ENCODE measurements at regions not wholly inside any gene's neighbourhood (a gene's known extent, or its start where the extent isn't known, plus 50 kb on each side); places are given as distances from the start of the nearest gene placed in this dataset.

GRCh38 chr13:90068658-90069057, 1278.8 kb upstream of the MIR17HG start:
- no peak for DNase-seq (ENCODE audit: low read depth, low spot score)
- Histone ChIP-seq H3K9ac (ENCODE audit: insufficient read length) (no peak overlapping the region), H3K4me3 (no peak overlapping the region), H3K27ac (no peak overlapping the region), H3K36me3 (ENCODE audit: insufficient read depth, low read length) (no peaks in the 10 kb centered on the region), H3K9me3 (ENCODE audit: low read depth, low read length) (no peaks in the 10 kb centered on the region)
- no peak for TF ChIP-seq EZH2 (IDR thresholded peaks at IDR 0.05)
- TF ChIP-seq POLR2AphosphoS5 (IDR thresholded peaks at IDR 0.05; ENCODE audit: borderline replicate concordance, low read depth, low read length): no peak
- no peak for TF ChIP-seq FOXP2 (optimal IDR thresholded peaks at IDR 0.05; ENCODE audit: control extremely low read depth, extremely low read length, insufficient read depth)

- H3K9me3 ChIP-seq (ENCODE audit: low read depth, low read length): no peaks in the 10 kb centered on the region
- H3K27ac ChIP-seq: no peak overlapping the region
- no peak overlapping the region for H3K4me3 ChIP-seq
- H3K9ac ChIP-seq (ENCODE audit: insufficient read length): no peak overlapping the region
- TF ChIP-seq POLR2AphosphoS5 (IDR thresholded peaks at IDR 0.05; ENCODE audit: borderline replicate concordance, low read depth, low read length): no peak
- no peak for TF ChIP-seq FOXP2 (optimal IDR thresholded peaks at IDR 0.05; ENCODE audit: control extremely low read depth, extremely low read length, insufficient read depth)
- TF ChIP-seq EZH2 (IDR thresholded peaks at IDR 0.05): no peak
- no peak for DNase-seq (ENCODE audit: low read depth, low spot score)
- no peaks in the 10 kb centered on the region for H3K36me3 ChIP-seq (ENCODE audit: insufficient read depth, low read length)
Measured at GRCh38 chr13:90070362-90070761, 1277.1 kb upstream of the MIR17HG start.

GRCh38 chr13:90070837-90071525, 1276.5 kb upstream of the MIR17HG start:
- TF ChIP-seq FOXP2 (optimal IDR thresholded peaks at IDR 0.05; ENCODE audit: control extremely low read depth, extremely low read length, insufficient read depth) (no peak), EZH2 (IDR thresholded peaks at IDR 0.05) (no peak), POLR2AphosphoS5 (IDR thresholded peaks at IDR 0.05; ENCODE audit: borderline replicate concordance, low read depth, low read length) (no peak)
- Histone ChIP-seq H3K9me3 (ENCODE audit: low read depth, low read length) (no peaks in the 10 kb centered on the region), H3K27ac (no peak overlapping the region), H3K4me3 (no peak overlapping the region), H3K9ac (ENCODE audit: insufficient read length) (no peak overlapping the region), H3K36me3 (ENCODE audit: insufficient read depth, low read length) (no peaks in the 10 kb centered on the region)
- no peak for DNase-seq (ENCODE audit: low read depth, low spot score)

- Histone ChIP-seq H3K27ac (no peak overlapping the region), H3K36me3 (ENCODE audit: insufficient read depth, low read length) (no peaks in the 10 kb centered on the region), H3K9ac (ENCODE audit: insufficient read length) (no peak overlapping the region), H3K9me3 (ENCODE audit: low read depth, low read length) (no peaks in the 10 kb centered on the region; the same call in 1 of the 2 replicates), H3K4me3 (no peak overlapping the region)
- no peak for DNase-seq (ENCODE audit: low read depth, low spot score)
- no peak for TF ChIP-seq EZH2 (IDR thresholded peaks at IDR 0.05)
- no peak for TF ChIP-seq POLR2AphosphoS5 (IDR thresholded peaks at IDR 0.05; ENCODE audit: borderline replicate concordance, low read depth, low read length)
- no peak for TF ChIP-seq FOXP2 (optimal IDR thresholded peaks at IDR 0.05; ENCODE audit: control extremely low read depth, extremely low read length, insufficient read depth)
Measured at GRCh38 chr13:90084684-90085290, 1262.7 kb upstream of the MIR17HG start.

- Histone ChIP-seq H3K4me3 (no peak overlapping the region), H3K36me3 (ENCODE audit: insufficient read depth, low read length) (no peaks in the 10 kb centered on the region), H3K27ac (no peak overlapping the region)
Measured at GRCh38 chr13:90089051-90089450, 1258.4 kb upstream of the MIR17HG start.

DNA sequence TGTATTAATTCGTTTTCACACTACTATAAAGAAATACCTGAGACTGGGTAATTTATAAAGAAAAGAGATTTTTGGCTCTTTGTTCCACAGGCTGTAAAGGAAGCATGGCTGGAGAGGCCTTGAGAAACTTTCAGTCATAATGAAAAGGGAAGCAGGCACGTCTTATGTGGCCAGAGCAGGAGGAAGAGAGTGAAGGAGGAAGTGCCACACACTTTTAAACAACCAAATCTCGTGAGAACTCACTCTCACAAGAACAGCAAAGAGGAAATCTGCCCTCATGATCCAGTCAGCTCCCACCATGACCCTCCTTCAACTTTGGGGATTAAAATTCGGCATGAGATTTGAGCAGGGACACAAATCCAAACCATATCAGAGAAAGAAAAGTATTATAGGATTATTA, 1255.9 kb upstream of the MIR17HG start:
- H3K4me3 ChIP-seq: no peak overlapping the region
- H3K36me3 ChIP-seq (ENCODE audit: insufficient read depth, low read length): no peaks in the 10 kb centered on the region
- TF ChIP-seq POLR2AphosphoS5 (IDR thresholded peaks at IDR 0.05; ENCODE audit: borderline replicate concordance, low read depth, low read length) (no peak), FOXP2 (optimal IDR thresholded peaks at IDR 0.05; ENCODE audit: control extremely low read depth, extremely low read length, insufficient read depth) (no peak), EZH2 (IDR thresholded peaks at IDR 0.05) (no peak)
- no peaks in the 10 kb centered on the region for H3K9me3 ChIP-seq (ENCODE audit: low read depth, low read length)
- H3K27ac ChIP-seq: no peak overlapping the region
- DNase-seq (ENCODE audit: low read depth, low spot score): no peak
- H3K9ac ChIP-seq (ENCODE audit: insufficient read length): no peak overlapping the region

More at GRCh38 chr13:90089051-90089450, 1258.4 kb upstream of the MIR17HG start:
- Histone ChIP-seq H3K9ac (ENCODE audit: insufficient read length) (no peak overlapping the region), H3K9me3 (ENCODE audit: low read depth, low read length) (no peaks in the 10 kb centered on the region)
- DNase-seq (ENCODE audit: low read depth, low spot score): no peak
- no peak for TF ChIP-seq POLR2AphosphoS5 (IDR thresholded peaks at IDR 0.05; ENCODE audit: borderline replicate concordance, low read depth, low read length)
- no peak for TF ChIP-seq FOXP2 (optimal IDR thresholded peaks at IDR 0.05; ENCODE audit: control extremely low read depth, extremely low read length, insufficient read depth)
- TF ChIP-seq EZH2 (IDR thresholded peaks at IDR 0.05): no peak

DNA sequence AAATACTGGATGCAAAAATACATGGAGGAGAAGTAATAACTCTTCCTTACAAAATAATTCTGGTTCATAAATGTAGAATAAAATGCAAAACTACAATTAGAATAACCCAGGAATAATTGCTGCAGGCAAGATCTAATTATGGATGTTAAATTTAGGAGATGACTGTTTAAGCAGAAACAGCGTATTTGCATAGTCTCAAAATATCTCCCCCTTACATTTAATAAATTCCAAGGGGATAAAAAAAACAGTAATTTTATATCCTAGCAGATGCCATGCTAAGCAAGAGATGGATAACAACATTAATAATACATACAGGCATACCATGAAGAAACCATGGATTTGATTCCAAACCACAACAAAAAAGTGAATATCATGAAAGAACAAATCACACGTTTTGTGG, 1253.1 kb upstream of the MIR17HG start:
- TF ChIP-seq FOXP2 (optimal IDR thresholded peaks at IDR 0.05; ENCODE audit: control extremely low read depth, extremely low read length, insufficient read depth) (no peak), EZH2 (IDR thresholded peaks at IDR 0.05) (no peak), POLR2AphosphoS5 (IDR thresholded peaks at IDR 0.05; ENCODE audit: borderline replicate concordance, low read depth, low read length) (no peak)
- Histone ChIP-seq H3K9ac (ENCODE audit: insufficient read length) (no peak overlapping the region), H3K4me3 (no peak overlapping the region), H3K9me3 (ENCODE audit: low read depth, low read length) (0 out of 2 replicates have a peak, but pooled peaks cover 3% of the 10 kb centered on the region), H3K27ac (peak overlapping the region; percentile 37; the same call in 1 of the 2 replicates), H3K36me3 (ENCODE audit: insufficient read depth, low read length) (no peaks in the 10 kb centered on the region)
- no peak for DNase-seq (ENCODE audit: low read depth, low spot score)

- H3K9ac ChIP-seq (ENCODE audit: insufficient read length): no peak overlapping the region
- H3K9me3 ChIP-seq (ENCODE audit: low read depth, low read length): 0 out of 2 replicates have a peak, but pooled peaks cover 3% of the 10 kb centered on the region
- no peaks in the 10 kb centered on the region for H3K36me3 ChIP-seq (ENCODE audit: insufficient read depth, low read length)
- H3K27ac ChIP-seq: no peak overlapping the region
- no peak overlapping the region for H3K4me3 ChIP-seq
- no peak for DNase-seq (ENCODE audit: low read depth, low spot score)
- TF ChIP-seq FOXP2 (optimal IDR thresholded peaks at IDR 0.05; ENCODE audit: control extremely low read depth, extremely low read length, insufficient read depth) (no peak), EZH2 (IDR thresholded peaks at IDR 0.05) (no peak), POLR2AphosphoS5 (IDR thresholded peaks at IDR 0.05; ENCODE audit: borderline replicate concordance, low read depth, low read length) (no peak)
Measured at GRCh38 chr13:90098577-90098976, 1248.9 kb upstream of the MIR17HG start.
